ENCODE measurements at regions not wholly inside any gene's neighbourhood (a gene's known extent, or its start where the extent isn't known, plus 50 kb on each side); places are given as distances from the start of the nearest gene placed in this dataset.
"Not testable (repeated sequence)": the region's sequence is repeated elsewhere in the genome, so short reads cannot be mapped to it uniquely, and the experiment has no call there.

- DNase-seq (ENCODE audit: low read depth) = no peak
These were observed 84.2 kb upstream of the FGGY start for GRCh38 chr1:59212706-59213105.

DNA sequence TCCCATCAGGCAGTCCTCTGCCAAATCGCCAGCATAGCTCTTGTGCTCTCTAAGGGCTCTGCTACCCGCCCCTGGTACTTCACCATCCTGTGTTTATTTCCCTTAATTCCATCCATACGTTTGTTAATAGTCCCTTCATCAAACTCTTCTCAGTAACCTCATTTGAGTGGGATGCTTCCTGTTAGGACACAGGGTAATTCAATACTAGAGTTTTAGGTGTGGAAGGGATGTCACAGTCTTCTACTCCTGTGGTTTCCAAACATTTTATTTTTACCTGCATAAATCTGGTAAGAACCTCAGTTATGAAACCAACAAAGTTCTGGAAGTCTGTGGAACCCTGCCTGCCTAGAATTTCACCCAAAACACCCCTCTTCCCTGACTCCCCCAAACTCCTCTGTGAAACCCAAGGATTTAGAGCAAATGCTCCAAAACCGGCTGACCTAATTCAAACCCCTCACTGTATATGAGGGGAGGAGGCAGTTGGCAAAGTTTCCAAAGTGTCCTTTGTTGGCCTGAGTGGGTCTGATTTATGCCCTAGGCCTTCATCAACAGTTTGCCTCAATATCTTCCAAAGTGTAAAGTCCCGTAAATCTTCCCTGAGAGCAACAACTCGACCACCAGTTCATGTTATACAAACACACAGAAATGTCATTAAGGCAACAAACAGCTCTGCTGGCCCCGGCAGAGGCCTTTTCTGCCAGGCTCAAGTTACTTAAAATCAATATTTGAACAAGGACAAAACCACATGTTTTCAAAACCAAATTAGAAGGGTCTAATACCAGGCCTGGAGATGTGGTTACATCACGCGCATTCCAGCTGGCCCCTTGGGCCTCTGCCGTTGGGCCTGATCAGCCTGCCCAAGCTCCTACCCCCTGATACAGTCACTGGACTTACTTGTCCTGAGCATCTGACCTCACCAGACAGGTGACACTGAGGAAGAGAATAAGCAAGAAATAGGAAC, 82.4 kb upstream of the FGGY start:
- peak; percentile 65 for DNase-seq (ENCODE audit: low read depth)

DNA sequence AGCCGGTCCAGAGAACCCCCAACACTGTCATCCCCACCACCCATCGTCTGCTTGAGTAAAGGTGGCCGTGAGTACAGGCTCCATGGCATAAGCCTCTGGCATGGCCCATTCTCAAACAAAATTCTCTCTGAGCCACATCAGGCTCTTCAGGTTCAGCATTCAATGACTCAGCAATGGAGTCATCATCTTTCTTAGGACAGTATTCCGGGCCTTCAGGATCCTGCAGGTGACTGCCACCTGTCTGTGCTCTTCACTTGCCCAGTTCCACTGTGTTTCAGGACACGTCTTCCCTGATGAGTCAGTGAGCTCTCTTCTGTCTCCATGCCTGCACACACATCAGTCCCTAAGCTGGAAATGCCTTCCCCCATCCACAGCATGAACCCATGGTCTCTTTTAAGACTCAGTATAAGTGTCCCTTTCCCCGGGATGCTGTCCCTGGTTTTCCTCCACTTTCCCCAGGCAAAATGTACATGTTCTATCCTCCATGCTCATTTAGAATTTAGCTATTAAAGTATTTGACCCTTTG, 81.1 kb upstream of the FGGY start:
- DNase-seq (ENCODE audit: low read depth) = no peak

- DNase-seq (ENCODE audit: low read depth) = not testable (repeated sequence)
These were observed 79.5 kb upstream of the FGGY start for GRCh38 chr1:59217439-59217838.

DNA sequence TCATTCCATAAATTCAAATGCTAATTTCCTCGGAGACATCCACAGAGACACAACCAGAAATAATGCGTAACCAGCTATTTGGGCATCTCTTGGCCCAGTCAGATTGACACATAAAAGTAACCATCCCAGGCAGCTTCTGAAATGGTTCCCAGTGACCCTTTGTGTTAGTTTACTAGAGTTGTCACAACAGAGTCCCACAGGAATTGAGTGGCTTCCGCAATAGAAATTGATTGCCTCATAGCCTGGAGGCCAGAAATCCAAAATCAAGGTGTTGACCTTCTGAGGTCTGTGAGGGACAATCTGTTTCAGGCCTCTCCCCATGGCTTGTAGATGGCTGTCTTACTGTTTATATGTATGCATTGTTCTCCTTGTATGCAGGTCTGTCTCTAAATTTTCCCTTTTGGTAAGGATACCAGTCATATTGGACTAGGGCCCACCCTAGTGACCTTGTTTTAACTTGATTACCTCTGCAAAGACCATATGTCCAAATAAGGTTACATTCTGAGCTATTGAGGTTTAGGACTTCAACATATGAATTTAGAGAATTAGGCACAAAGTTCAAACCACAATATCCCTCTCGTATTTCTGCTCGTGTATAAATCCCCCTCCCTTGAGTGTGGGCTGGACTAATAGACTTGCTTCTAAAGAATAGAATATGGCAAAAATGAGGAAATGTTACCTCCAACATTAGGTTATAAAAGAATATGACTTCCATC, 78.2 kb upstream of the FGGY start:
- DNase-seq (ENCODE audit: low read depth) = no peak

DNA sequence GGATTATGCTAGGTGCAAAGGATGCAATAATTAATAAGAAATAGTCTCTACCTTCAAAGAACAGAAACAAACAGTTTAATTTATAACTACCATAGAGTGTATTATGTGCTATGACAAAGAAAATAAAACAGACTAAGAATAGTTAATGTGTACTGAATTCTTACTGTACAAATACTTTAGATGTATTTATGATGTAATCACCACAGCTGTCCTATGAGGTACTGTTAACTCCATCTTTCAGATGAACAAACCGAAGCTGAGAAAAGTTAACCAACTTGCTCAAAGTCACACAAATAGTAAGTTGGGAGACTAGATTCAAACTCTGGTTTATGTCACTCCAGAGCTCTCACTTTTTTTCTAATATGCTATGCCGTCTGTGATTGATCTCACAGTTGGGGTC, 77.0 kb upstream of the FGGY start:
- DNase-seq (ENCODE audit: low read depth) = no peak

GRCh38 chr1:59220356-59220755, 76.5 kb upstream of the FGGY start:
- DNase-seq (ENCODE audit: low read depth) = no peak

DNA sequence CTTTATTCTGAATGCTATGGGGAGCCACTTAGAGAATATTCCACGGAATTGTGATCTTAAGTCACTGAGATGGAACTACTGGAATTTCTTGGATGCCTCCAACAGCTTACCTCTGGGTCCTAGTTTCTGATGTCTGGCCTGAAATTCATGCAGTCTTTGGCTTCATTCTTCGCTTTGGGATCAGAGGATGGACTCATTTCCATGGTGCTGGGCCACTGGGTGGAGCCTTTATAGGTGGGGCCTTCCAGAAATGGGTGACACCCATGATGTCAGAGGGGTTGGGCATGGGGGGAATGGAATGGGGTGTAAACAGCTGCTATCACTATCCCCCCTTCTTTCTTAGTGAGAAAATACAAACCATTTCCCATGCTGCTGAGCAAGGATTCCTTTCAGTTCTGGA, 73.7 kb upstream of the FGGY start:
- DNase-seq (ENCODE audit: low read depth) = no peak

GRCh38 chr1:59223989-59224634, 72.8 kb upstream of the FGGY start:
- DNase-seq (ENCODE audit: low read depth) = no peak

- DNase-seq (ENCODE audit: low read depth) = no peak
These were observed 71.1 kb upstream of the FGGY start for GRCh38 chr1:59225594-59226316.

GRCh38 chr1:59229138-59229537, 67.8 kb upstream of the FGGY start:
- peak; percentile 57 for DNase-seq (ENCODE audit: low read depth)

DNA sequence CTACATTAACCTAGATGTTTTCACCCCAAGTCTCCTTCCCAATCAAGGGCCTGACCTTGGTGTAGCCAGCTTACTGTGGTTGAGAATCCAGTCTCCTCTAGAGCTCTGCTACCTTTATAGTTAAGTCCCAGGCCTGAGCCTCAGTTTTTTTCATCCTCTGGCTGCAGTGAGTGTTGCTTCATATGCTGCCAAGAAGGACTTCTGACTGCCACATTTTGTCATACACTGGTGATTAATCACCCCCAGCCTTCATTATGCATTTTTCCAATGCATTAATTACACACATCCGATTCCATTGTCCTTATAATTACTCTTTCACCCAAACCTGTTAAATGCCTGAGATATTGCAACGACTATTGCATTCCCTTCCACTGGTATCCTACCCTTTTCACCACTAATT, 66.3 kb upstream of the FGGY start:
- no peak for DNase-seq (ENCODE audit: low read depth)

GRCh38 chr1:59232216-59232615, 64.7 kb upstream of the FGGY start:
- DNase-seq (ENCODE audit: low read depth) = no peak

DNA sequence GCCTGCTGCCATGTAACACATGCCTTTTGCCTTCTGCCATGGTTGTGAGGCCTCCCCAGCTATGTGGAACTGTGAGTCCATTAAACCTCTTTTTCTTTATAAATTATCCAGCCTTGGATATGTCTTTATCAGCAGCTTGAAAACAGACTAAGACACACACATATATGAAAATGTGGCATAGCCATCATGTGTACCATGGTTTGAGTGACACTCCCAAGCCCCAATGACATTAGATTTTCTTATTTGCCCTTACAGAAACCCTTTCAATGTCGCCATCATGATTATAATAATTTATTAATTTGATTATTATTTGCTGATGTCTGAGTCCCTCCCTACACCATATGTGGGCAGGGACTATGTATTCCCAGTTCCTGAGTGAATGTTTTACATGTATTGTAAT, 63.5 kb upstream of the FGGY start:
- DNase-seq (ENCODE audit: low read depth) = no peak

DNA sequence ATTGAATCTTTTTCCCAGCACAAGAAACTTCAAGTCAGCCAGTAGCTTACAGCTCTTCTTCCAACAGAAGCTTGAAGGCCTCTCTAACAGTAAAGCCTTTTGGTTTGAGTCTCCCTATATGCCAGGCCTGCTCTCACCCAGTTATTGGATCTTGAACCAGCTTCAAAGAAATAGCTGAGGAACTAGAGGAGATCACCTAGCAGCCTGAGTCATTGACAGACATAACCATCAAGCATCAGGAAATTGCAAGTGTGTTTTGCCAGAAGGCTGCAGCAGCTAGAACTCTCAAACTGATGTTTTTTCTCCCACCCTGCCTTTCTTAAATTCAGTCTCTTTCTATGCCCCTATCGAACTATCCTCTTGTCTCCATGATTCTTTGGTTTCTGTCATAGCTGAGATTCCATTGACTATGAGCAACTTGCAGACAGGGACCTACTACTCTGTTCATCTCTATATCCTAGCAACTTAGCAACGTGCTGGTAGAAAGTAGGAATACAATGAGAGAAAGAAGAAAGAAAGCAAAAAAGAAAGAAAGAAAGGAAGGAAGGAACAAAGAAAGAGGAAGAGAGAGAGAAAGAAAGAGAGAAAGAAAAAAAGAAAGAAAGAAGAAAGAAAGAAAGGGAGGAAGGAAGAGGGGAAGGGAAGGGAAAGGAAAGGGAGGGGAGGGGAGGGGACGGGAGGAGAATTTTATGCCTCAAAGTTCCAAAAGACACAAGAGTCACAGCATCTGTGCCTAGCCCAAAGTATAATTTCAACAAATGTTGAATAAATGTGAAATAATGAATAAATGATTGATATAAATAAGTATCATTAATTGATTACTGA, 60.0 kb upstream of the FGGY start:
- DNase-seq (ENCODE audit: low read depth) = no peak

DNA sequence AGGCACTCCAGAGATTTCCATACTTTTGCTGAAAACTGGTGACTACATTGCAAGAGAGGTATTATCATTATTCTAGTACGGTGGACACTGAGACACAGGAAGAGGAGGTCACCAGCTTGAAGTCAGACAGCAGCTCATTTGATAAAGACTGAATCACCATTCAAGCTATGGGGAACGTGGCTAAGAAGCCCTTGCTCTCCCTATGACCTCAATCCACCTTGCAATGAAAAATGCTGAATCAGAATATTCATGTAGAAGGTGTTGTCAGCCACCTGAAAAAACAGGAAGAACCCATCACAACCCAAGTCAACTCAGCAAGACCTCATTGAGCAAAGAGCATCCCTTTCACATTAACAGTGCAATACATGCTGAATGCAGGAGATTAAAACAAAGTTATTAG, 59.0 kb upstream of the FGGY start:
- no peak for DNase-seq (ENCODE audit: low read depth)

DNA sequence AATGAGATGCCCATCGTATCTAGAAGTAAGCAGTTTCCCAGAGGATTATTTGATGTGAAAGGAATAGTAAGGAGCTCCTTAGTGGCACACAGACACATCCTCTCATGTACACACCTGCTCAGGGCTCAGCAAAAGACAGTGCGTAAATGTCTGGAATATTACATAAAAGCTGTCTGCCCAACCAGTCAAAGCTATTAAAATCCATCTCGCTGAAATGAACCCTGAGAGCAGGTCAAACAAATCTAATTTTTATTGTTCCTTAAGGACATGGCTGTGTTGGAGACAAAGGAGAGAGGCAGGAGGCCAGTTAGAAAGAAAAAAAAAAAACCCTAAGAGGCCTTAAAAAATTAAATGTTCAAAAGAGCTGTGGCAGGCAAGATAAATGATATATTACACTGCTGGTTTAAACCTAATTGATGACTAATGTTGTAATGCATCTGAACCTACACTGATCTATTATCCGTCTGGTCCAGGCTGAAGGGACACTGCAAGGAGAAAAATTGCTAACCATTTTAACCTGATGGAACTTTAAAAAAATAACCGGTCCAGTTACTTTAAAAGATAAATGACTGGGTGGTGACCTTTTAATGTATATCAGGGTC, 58.5 kb upstream of the FGGY start:
- DNase-seq (ENCODE audit: low read depth) = no peak

GRCh38 chr1:59238993-59239392, 57.9 kb upstream of the FGGY start:
- no peak for DNase-seq (ENCODE audit: low read depth)

- no peak for DNase-seq (ENCODE audit: low read depth)
These were observed 55.0 kb upstream of the FGGY start for GRCh38 chr1:59241909-59242308.

DNA sequence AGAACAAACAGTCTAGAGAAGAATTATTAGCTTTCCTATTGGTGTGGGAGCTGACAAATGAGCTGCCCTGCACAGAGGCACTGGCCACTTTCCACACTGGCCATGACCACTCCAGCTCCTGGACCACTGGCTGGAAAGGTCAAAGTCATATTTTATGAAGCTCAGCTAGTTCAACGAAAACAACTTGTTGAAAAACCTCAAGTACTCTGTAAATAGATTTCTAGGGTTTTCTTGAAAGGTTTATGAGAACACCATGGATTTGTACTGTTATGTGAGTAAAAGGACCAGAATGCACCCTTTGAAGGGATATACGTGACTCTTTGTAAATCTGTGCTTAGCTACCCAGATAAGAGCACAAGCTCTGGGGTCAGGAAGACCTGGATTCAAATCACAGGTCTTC, 54.5 kb upstream of the FGGY start:
- no peak for DNase-seq (ENCODE audit: low read depth)

- no peak for DNase-seq (ENCODE audit: low read depth)
These were observed 53.3 kb upstream of the FGGY start for GRCh38 chr1:59243550-59243949.
